Epidermal melanocyte (primary cell): ENCODE measurements at regions not wholly inside any gene's neighbourhood (a gene's known extent, or its start where the extent isn't known, plus 50 kb on each side); places are given as distances from the start of the nearest gene placed in this dataset.
"Not testable (repeated sequence)": the region's sequence is repeated elsewhere in the genome, so short reads cannot be mapped to it uniquely, and the experiment has no call there.

Source experiments
- DNase-seq: peaks from one replicate; pipeline ENCODE4 v3.0.0; 2011; ENCODE audit warnings: low spot score; ENCODE audit not compliant: insufficient read length

- DNase-seq: no peak
Measured at GRCh38 chr3:78507196-78507984, 1260.4 kb downstream of the ROBO1 start.

GRCh38 chr3:78511840-78512239 lies 1256.0 kb downstream of the ROBO1 start:
- DNase-seq: no peak

GRCh38 chr3:78512786-78513185 lies 1255.0 kb downstream of the ROBO1 start:
- not testable (repeated sequence) for DNase-seq

- no peak for DNase-seq
Measured at GRCh38 chr3:78516437-78516836, 1251.4 kb downstream of the ROBO1 start.

- DNase-seq: no peak
Measured at GRCh38 chr3:78516937-78517336, 1250.9 kb downstream of the ROBO1 start.

GRCh38 chr3:78517965-78518364 lies 1249.8 kb downstream of the ROBO1 start:
- no peak for DNase-seq

GRCh38 chr3:78519281-78519680 lies 1248.5 kb downstream of the ROBO1 start:
- DNase-seq: no peak

- DNase-seq: no peak
Measured at GRCh38 chr3:78529601-78530000, 1238.2 kb downstream of the ROBO1 start.

- DNase-seq: no peak
Measured at GRCh38 chr3:78540485-78540884, 1227.3 kb downstream of the ROBO1 start.

GRCh38 chr3:78545827-78546226 lies 1222.0 kb downstream of the ROBO1 start:
- DNase-seq: no peak
